ENCODE measurements at regions not wholly inside any gene's neighbourhood (a gene's known extent, or its start where the extent isn't known, plus 50 kb on each side); places are given as distances from the start of the nearest gene placed in this dataset.

- DNase-seq: no peak
These were observed 161.4 kb upstream of the MTNR1B start for GRCh38 chr11:92808022-92808421.

GRCh38 chr11:92810423-92811064 lies 158.9 kb upstream of the MTNR1B start:
- DNase-seq: no peak

- DNase-seq: no peak
These were observed 158.1 kb upstream of the MTNR1B start for GRCh38 chr11:92811341-92811740.

GRCh38 chr11:92812841-92813240 lies 156.6 kb upstream of the MTNR1B start:
- no peak for DNase-seq

- no peak for DNase-seq
These were observed 149.6 kb upstream of the MTNR1B start for GRCh38 chr11:92819830-92820229.

GRCh38 chr11:92820860-92821259 lies 148.6 kb upstream of the MTNR1B start:
- DNase-seq: no peak

- no peak for DNase-seq
These were observed 147.0 kb upstream of the MTNR1B start for GRCh38 chr11:92822410-92822809.

- no peak for DNase-seq
These were observed 143.3 kb upstream of the MTNR1B start for GRCh38 chr11:92826136-92826535.

GRCh38 chr11:92826603-92827002 lies 142.8 kb upstream of the MTNR1B start:
- no peak for DNase-seq

- DNase-seq: no peak
These were observed 142.3 kb upstream of the MTNR1B start for GRCh38 chr11:92827132-92827531.

GRCh38 chr11:92828556-92828955 lies 140.9 kb upstream of the MTNR1B start:
- no peak for DNase-seq

- DNase-seq: no peak
These were observed 140.3 kb upstream of the MTNR1B start for GRCh38 chr11:92829121-92829520.

GRCh38 chr11:92829671-92830070 lies 139.8 kb upstream of the MTNR1B start:
- DNase-seq: no peak

GRCh38 chr11:92830377-92831155 lies 138.9 kb upstream of the MTNR1B start:
- DNase-seq: no peak

GRCh38 chr11:92834296-92835020 lies 135.0 kb upstream of the MTNR1B start:
- no peak for DNase-seq

GRCh38 chr11:92837595-92837994 lies 131.9 kb upstream of the MTNR1B start:
- DNase-seq: no peak

GRCh38 chr11:92838759-92839310 lies 130.6 kb upstream of the MTNR1B start:
- no peak for DNase-seq

GRCh38 chr11:92839450-92839849 lies 130.0 kb upstream of the MTNR1B start:
- DNase-seq: no peak

GRCh38 chr11:92841719-92842118 lies 127.7 kb upstream of the MTNR1B start:
- no peak for DNase-seq

- no peak for DNase-seq
These were observed 126.0 kb upstream of the MTNR1B start for GRCh38 chr11:92843455-92843854.

GRCh38 chr11:92844197-92844596 lies 125.3 kb upstream of the MTNR1B start:
- no peak for DNase-seq

- no peak for DNase-seq
These were observed 124.1 kb upstream of the MTNR1B start for GRCh38 chr11:92845390-92845789.

- no peak for DNase-seq
These were observed 123.6 kb upstream of the MTNR1B start for GRCh38 chr11:92845805-92846204.

All from CD4-positive, alpha-beta T cell treated with Interferon alpha-2 for 1 hour (primary cell).